Gastroesophageal sphincter (tissue), 4 donors: ENCODE measurements at regions not wholly inside any gene's neighbourhood (a gene's known extent, or its start where the extent isn't known, plus 50 kb on each side); places are given as distances from the start of the nearest gene placed in this dataset.

Source experiments
- ATAC-seq: fragments of 150-250 bp; one replicate; pipeline ENCODE4 v1.9.1; 2016; ENCODE audit warnings: mild to moderate bottlenecking, moderate library complexity
- H3K27ac ChIP-seq, 4 donors: fragments of 200-600 bp; sonication (generic) in 3 of 4; 1 replicate in 3 of 4; 2 replicates in 1 of 4; pipeline ENCODE4 v1.5.1; 2016 to 2019
- H3K27me3 ChIP-seq: fragments of 200-600 bp; sonication (generic); one replicate; pipeline ENCODE4 v1.5.1; 2019
- H3K36me3 ChIP-seq, 2 donors: fragments of 200-600 bp; sonication (generic); one replicate each; pipeline ENCODE4 v1.5.1; 2019; ENCODE audit warnings: control low read depth in 1 of 2
- H3K4me1 ChIP-seq, 3 donors: fragments of 200-600 bp; sonication (generic); 1 replicate in 2 of 3; 2 replicates in 1 of 3; pipeline ENCODE4 v1.5.1; 2016 to 2019; ENCODE audit warnings: control low read depth in 2 of 3
- H3K4me3 ChIP-seq, 2 donors: fragments of 200-600 bp; sonication (generic); one replicate each; pipeline ENCODE4 v1.5.1; 2019; ENCODE audit warnings: mild to moderate bottlenecking in 1 of 2, moderate library complexity in 1 of 2
- H3K9me3 ChIP-seq, 3 donors: fragments of 200-600 bp; sonication (generic); one replicate each; pipeline ENCODE4 v1.5.1; 2017 to 2019; ENCODE audit warnings: control low read depth in 2 of 3
- CTCF ChIP-seq, 4 experiments: fragments of 200-600 bp in 2 of 4; fragments of 450-650 bp in 2 of 4; sonication (generic) in 1 of 4; IDR thresholded peaks; one replicate each; pipeline ENCODE4 v1.5.1; 2017 to 2019; ENCODE audit warnings: antibody characterized with exemption in 4 of 4, mild to moderate bottlenecking in 2 of 4, moderate library complexity in 2 of 4
- EP300 ChIP-seq: sonication (generic); formaldehyde crosslinking; IDR thresholded peaks from one replicate; pipeline ENCODE4 v1.6.1; 2017; ENCODE audit warnings: antibody characterized with exemption, mild to moderate bottlenecking
- POLR2A ChIP-seq, 2 donors: fragments of 450-650 bp; IDR thresholded peaks; one replicate each; pipeline ENCODE4 v1.6.1; 2017; ENCODE audit warnings: antibody characterized with exemption in 2 of 2, mild to moderate bottlenecking in 2 of 2, moderate library complexity in 1 of 2
- POLR2AphosphoS5 ChIP-seq: sonication (generic); formaldehyde crosslinking; IDR thresholded peaks from one replicate; pipeline ENCODE4 v1.6.1; 2017; ENCODE audit warnings: antibody characterized with exemption
- WGBS, 2 donors: methylation state at CpG; one replicate each; pipeline ENCODE4 v1.1.5; 2018; ENCODE audit warnings: low coverage in 1 of 2; 5-methylcytosine and 5-hydroxymethylcytosine counted together

DNA sequence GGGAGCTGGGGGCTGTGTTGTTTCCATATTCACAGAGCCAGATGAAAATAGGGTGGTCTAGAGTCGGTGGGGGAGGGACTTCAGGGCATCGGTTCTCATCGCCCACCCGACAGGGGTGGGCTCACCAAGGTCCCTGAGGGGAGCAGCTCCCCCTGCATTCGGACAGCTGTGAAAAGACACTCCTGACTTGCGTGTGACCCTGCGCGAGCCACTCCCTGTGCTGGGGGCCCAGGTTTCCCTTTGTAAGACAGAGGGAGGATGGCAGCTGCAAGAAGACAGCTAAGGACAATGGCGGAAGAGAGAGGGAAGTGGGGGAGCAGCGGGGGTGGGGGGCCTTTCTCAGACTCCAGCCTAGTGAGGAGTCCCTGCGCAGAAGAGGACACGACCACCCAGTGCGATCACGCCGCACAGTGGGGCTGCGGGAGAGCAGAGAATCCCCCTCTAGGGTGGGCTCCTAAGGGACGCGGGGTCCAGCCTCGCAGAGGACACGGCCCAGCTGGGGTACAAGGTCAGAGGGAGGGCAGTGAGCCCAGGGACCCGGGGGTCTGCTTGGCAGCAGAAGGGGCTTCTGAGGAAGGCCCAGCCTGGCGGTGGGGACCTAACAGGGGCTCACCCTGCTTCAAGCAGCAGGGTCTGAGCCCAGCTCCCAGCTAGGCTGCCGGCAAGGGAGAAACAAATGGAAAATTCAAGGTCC is 326.9 kb upstream of the DIO3 start:
- H3K27ac ChIP-seq = no peak overlapping the region
- H3K36me3 ChIP-seq = no peaks in the 10 kb centered on the region
- H3K9me3 ChIP-seq = no peaks in the 10 kb centered on the region
- peaks cover 0 to 8% (median 0%) of the 10 kb centered on the region in 3 donors for H3K4me1 ChIP-seq
- peaks cover 15% of the 10 kb centered on the region for H3K27me3 ChIP-seq
- no peak for ATAC-seq
- TF ChIP-seq CTCF (IDR thresholded peaks at IDR 0.05) = no peak
- no peak for TF ChIP-seq EP300
- no peak for TF ChIP-seq POLR2AphosphoS5
- no peak for TF ChIP-seq POLR2A (IDR thresholded peaks at IDR 0.05)
- WGBS, 2 donors = 74% methylated on average over 5 of the region's 23 CpGs; no CpG with 5 or more reads in 1 of the 2 donors
- no peak overlapping the region for H3K4me3 ChIP-seq

- ATAC-seq = no peak
- no peak for TF ChIP-seq EP300
- no peak for TF ChIP-seq POLR2A (IDR thresholded peaks at IDR 0.05)
- TF ChIP-seq POLR2AphosphoS5 = no peak
- no peak for TF ChIP-seq CTCF (IDR thresholded peaks at IDR 0.05)
- Histone ChIP-seq H3K27ac (no peak overlapping the region), H3K36me3 (no peaks in the 10 kb centered on the region), H3K9me3 (no peaks in the 10 kb centered on the region), H3K27me3 (peaks cover 15% of the 10 kb centered on the region), H3K4me1 (peaks cover 0 to 8% (median 0%) of the 10 kb centered on the region in 3 donors), H3K4me3 (no peak overlapping the region)
- 80 to 90% methylated on average over 2 to 8 of the region's 12 CpGs for WGBS, 2 donors
Measured at GRCh38 chr14:101234999-101235334, 326.3 kb upstream of the DIO3 start.

DNA sequence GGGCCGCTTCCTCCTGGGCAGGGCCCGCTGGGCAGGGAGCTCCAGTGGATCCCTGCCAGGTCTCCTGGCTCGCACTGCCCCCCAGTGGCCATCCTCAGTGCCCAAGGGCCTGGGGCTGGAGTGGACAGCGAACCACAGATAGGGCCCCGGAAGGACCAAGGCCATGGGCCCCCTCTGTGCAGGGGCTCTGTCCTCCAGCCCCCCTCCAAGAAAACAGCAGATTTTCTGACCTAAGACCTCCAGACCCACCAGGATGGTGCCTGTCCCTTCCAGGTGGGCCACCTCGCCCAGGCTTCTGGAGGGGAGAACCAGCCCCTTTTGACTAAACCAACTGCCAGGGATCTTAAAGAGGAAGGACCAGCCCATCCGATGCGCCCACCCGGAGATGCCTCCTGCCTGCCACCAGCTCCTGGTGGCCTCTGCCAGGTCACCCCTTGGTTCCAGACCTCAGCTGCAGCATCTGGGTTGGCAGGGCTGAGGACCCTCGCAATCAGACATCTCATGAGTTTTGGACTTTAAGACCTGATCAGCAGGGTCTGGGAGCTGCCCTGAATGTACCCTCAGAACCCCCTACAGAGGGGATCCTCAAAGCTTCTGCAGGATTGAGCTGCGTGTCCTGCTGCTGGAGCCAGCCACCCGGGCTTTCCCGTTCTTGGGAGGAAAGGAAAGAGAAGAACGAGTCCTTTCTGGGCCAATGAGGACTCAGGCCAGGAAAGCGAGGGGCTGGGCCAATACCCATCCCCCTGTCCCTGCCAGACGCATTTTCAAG is 325.8 kb upstream of the DIO3 start:
- TF ChIP-seq POLR2A (IDR thresholded peaks at IDR 0.05) (no peak), CTCF (IDR thresholded peaks at IDR 0.05) (peak in 3 of 4 experiments; percentile 31 to 59 (median 53))
- H3K9me3 ChIP-seq = no peaks in the 10 kb centered on the region
- peak; percentile 20 for ATAC-seq
- H3K27ac ChIP-seq = no peak overlapping the region
- no peaks in the 10 kb centered on the region for H3K36me3 ChIP-seq
- peaks cover 0 to 8% (median 0%) of the 10 kb centered on the region in 3 donors for H3K4me1 ChIP-seq
- no peak overlapping the region for H3K4me3 ChIP-seq
- peaks cover 21% of the 10 kb centered on the region for H3K27me3 ChIP-seq
- 82 to 85% methylated on average over 2 of the region's 16 CpGs for WGBS, 2 donors

DNA sequence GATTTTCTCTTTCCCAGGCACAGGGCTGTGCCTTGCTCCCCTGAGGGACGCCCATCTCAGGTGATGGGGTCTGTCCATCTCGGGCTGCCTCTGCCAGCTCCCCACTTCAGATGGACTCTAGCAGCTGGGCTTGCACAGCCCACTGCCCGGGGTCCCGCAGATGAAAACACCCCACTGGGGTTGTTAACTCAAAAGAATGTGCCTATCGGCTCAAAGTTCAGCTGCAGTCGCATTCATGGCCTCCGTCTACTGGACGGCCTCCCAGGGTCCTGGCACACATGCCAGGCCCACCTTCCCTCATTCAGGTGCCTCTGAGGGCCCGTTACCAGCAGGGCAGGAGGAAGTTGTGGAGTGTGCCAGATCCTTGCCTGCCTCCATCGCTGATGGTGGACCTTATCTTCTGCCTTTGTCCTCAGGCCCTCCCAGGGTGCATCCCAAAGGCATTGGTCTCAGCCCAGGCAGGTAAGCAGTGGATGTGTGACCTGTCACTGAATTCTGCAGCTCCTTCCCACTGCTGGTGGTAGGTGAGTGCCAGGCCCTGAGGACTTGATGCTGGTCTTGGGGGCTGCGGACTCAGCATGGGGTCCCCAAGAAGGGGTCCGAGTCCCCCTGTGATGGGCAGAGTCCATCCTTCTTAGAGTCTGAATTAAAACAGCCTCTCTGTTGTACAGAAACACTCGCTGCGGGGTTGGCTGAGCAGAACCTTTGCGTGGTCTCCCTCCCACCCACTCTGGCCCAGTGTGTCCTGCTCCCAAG is 324.6 kb upstream of the DIO3 start:
- TF ChIP-seq POLR2A (IDR thresholded peaks at IDR 0.05) (no peak), POLR2AphosphoS5 (no peak)
- H3K27ac ChIP-seq = no peak overlapping the region
- no peaks in the 10 kb centered on the region for H3K9me3 ChIP-seq
- 80% methylated on average over 2 of the region's 15 CpGs; no CpG with 5 or more reads in 1 of the 2 donors for WGBS, 2 donors
- peaks cover 0 to 8% (median 0%) of the 10 kb centered on the region in 3 donors for H3K4me1 ChIP-seq
- no peaks in the 10 kb centered on the region for H3K36me3 ChIP-seq
- H3K4me3 ChIP-seq = no peak overlapping the region
- no peak for ATAC-seq
- H3K27me3 ChIP-seq = peaks cover 28% of the 10 kb centered on the region

DNA sequence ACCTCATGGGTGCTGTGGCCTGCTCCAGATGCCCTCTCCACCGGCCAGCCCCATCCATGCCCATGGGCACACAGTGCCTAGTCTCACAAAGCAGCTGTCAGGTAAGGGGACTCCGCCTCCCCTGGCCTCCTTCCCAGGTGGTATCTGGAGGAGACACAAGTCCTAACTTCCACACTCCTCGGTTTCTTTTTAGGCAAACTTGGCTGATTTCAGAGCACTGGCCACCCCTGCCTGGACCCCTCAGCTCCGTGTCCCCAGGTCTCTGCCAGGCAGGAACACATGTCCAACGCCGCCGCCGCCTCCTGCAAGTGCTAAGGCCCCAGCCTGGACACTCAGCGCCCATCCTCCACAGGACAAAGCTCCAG is 324.1 kb upstream of the DIO3 start:
- no peak for TF ChIP-seq CTCF (IDR thresholded peaks at IDR 0.05)
- no peaks in the 10 kb centered on the region for H3K9me3 ChIP-seq
- H3K27me3 ChIP-seq = peaks cover 31% of the 10 kb centered on the region
- H3K4me3 ChIP-seq = no peak overlapping the region
- H3K27ac ChIP-seq = no peak overlapping the region
- no peak for ATAC-seq
- whole genome bisulfite sequencing, 2 donors = 60% methylated on average over 1 of the region's 9 CpGs; no CpG with 5 or more reads in 1 of the 2 donors
- H3K36me3 ChIP-seq = no peaks in the 10 kb centered on the region
- H3K4me1 ChIP-seq = peaks cover 0 to 8% (median 0%) of the 10 kb centered on the region in 3 donors
